ENCODE measurements at regions not wholly inside any gene's neighbourhood (a gene's known extent, or its start where the extent isn't known, plus 50 kb on each side); places are given as distances from the start of the nearest gene placed in this dataset.

DNA sequence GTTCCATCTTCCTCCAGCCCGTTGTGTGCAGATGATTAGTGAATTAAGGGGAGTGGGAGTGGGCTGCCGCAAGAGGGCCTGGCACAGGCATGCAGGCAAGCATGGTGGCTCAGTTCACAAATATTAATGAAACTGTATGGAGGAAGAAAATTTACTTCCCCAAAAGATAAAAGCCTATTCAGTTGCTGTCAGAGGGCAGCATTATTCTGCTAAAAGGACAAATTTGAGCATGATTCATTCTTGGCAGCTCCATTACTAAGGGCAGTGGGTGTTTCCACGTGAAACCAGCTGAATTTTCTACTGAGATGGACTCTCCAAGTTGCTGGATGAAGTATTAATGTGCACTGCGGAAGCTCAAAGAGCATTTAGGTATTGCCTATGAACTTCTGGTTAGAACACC, 90.9 kb upstream of the WDR11 start:
- H3K4me3 ChIP-seq (ENCODE audit: control insufficient read depth in 2 of 3, extremely low read depth in 1 of 3, insufficient read depth in 2 of 3, low read depth in 1 of 3, low read length in 3 of 3) = no peak overlapping the region
- FAIRE-seq = no peak

GRCh38 chr10:120761951-120762350, 89.2 kb upstream of the WDR11 start:
- H3K4me3 ChIP-seq (ENCODE audit: control insufficient read depth in 2 of 3, extremely low read depth in 1 of 3, insufficient read depth in 2 of 3, low read depth in 1 of 3, low read length in 3 of 3) = no peak overlapping the region
- H3K27ac ChIP-seq (ENCODE audit: control insufficient read depth, insufficient read depth, low read length) = no peak overlapping the region
- H3K9ac ChIP-seq (ENCODE audit: control insufficient read depth, extremely low read depth, insufficient read depth, low read length) = no peak overlapping the region
- H3K4me1 ChIP-seq (ENCODE audit: control insufficient read depth, extremely low read depth, insufficient read depth, low read length) = no peaks in the 10 kb centered on the region
- FAIRE-seq = no peak
- no peaks in the 10 kb centered on the region for H3K79me2 ChIP-seq (ENCODE audit: control insufficient read depth, insufficient read depth, low read length)
- H3K9me3 ChIP-seq (ENCODE audit: control insufficient read depth, low read depth, low read length) = no peaks in the 10 kb centered on the region
- H3K4me2 ChIP-seq (ENCODE audit: control insufficient read depth, extremely low read depth, insufficient read depth, low read depth, low read length) = no peak overlapping the region
- no peak overlapping the region for H2AFZ ChIP-seq (ENCODE audit: control insufficient read depth, low read length)
- no peaks in the 10 kb centered on the region for H3K27me3 ChIP-seq (ENCODE audit: control insufficient read depth, extremely low read depth, insufficient read depth, low read length)
- dilution Hi-C loops (cut with MboI; ENCODE audit: extremely low pct_ligation_motif_present, low sequenced_read_pairs) = no loop called here
- H3K9me1 ChIP-seq (ENCODE audit: control insufficient read depth, extremely low read depth, insufficient read depth, low read length) = no peaks in the 10 kb centered on the region
- no peaks in the 10 kb centered on the region for H4K20me1 ChIP-seq (ENCODE audit: control insufficient read depth, extremely low read depth, insufficient read depth, low read length)
- TF ChIP-seq EZH2 (IDR thresholded peaks at IDR 0.05; ENCODE audit: low read length) = no peak
- TF ChIP-seq, protein P1, sequence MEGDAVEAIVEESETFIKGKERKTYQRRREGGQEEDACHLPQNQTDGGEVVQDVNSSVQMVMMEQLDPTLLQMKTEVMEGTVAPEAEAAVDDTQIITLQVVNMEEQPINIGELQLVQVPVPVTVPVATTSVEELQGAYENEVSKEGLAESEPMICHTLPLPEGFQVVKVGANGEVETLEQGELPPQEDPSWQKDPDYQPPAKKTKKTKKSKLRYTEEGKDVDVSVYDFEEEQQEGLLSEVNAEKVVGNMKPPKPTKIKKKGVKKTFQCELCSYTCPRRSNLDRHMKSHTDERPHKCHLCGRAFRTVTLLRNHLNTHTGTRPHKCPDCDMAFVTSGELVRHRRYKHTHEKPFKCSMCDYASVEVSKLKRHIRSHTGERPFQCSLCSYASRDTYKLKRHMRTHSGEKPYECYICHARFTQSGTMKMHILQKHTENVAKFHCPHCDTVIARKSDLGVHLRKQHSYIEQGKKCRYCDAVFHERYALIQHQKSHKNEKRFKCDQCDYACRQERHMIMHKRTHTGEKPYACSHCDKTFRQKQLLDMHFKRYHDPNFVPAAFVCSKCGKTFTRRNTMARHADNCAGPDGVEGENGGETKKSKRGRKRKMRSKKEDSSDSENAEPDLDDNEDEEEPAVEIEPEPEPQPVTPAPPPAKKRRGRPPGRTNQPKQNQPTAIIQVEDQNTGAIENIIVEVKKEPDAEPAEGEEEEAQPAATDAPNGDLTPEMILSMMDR (optimal IDR thresholded peaks at IDR 0.05 in 1 of 3, IDR thresholded peaks at IDR 0.05 in 1 of 3, conservative IDR thresholded peaks at IDR 0.05 in 1 of 3; ENCODE audit: extremely low read depth in 1 of 3, insufficient read depth in 2 of 3, low read length in 3 of 3) = no peak
- no peak for DNase-seq (ENCODE audit: low read depth, low spot score)
- H3K36me3 ChIP-seq (ENCODE audit: control insufficient read depth in 2 of 2, extremely low read depth in 1 of 2, insufficient read depth in 2 of 2, low read length in 2 of 2) = no peaks in the 10 kb centered on the region

More for the DNA sequence above, 90.9 kb upstream of the WDR11 start:
- Histone ChIP-seq H3K9ac (ENCODE audit: control insufficient read depth, extremely low read depth, insufficient read depth, low read length) (no peak overlapping the region), H3K9me1 (ENCODE audit: control insufficient read depth, extremely low read depth, insufficient read depth, low read length) (no peaks in the 10 kb centered on the region), H3K79me2 (ENCODE audit: control insufficient read depth, insufficient read depth, low read length) (no peaks in the 10 kb centered on the region), H3K4me1 (ENCODE audit: control insufficient read depth, extremely low read depth, insufficient read depth, low read length) (no peaks in the 10 kb centered on the region), H3K27ac (ENCODE audit: control insufficient read depth, insufficient read depth, low read length) (no peak overlapping the region), H2AFZ (ENCODE audit: control insufficient read depth, low read length) (no peak overlapping the region), H3K9me3 (ENCODE audit: control insufficient read depth, low read depth, low read length) (no peaks in the 10 kb centered on the region), H4K20me1 (ENCODE audit: control insufficient read depth, extremely low read depth, insufficient read depth, low read length) (no peaks in the 10 kb centered on the region), H3K4me2 (ENCODE audit: control insufficient read depth, extremely low read depth, insufficient read depth, low read depth, low read length) (no peak overlapping the region), H3K36me3 (ENCODE audit: control insufficient read depth in 2 of 2, extremely low read depth in 1 of 2, insufficient read depth in 2 of 2, low read length in 2 of 2) (no peaks in the 10 kb centered on the region), H3K27me3 (ENCODE audit: control insufficient read depth, extremely low read depth, insufficient read depth, low read length) (no peaks in the 10 kb centered on the region)
- no peak for DNase-seq (ENCODE audit: low read depth, low spot score)
- dilution Hi-C loops (cut with MboI; ENCODE audit: extremely low pct_ligation_motif_present, low sequenced_read_pairs) = no loop called here
- no peak for TF ChIP-seq EZH2 (IDR thresholded peaks at IDR 0.05; ENCODE audit: low read length)
- TF ChIP-seq, protein P1 (optimal IDR thresholded peaks at IDR 0.05 in 1 of 3, IDR thresholded peaks at IDR 0.05 in 1 of 3, conservative IDR thresholded peaks at IDR 0.05 in 1 of 3; ENCODE audit: extremely low read depth in 1 of 3, insufficient read depth in 2 of 3, low read length in 3 of 3) = no peak
